Keratinocyte (primary cell): ENCODE measurements at regions not wholly inside any gene's neighbourhood (a gene's known extent, or its start where the extent isn't known, plus 50 kb on each side); places are given as distances from the start of the nearest gene placed in this dataset.

Experiments
- DNase-seq: peaks from one replicate; pipeline ENCODE4 v3.0.0-alpha.2; 2011; ENCODE audit warnings: low read depth, missing footprints, low spot score
- FAIRE-seq: peaks from 2 replicates; lab custom pipeline; 2011; peaks lifted over from hg19 to GRCh38; lab: Jason Lieb, UNC
- H2AFZ ChIP-seq: 2 replicates; pipeline ENCODE4 v1.6.0; 2012; ENCODE audit warnings: low read length, control low read depth, inconsistent platforms; ENCODE audit not compliant: control insufficient read depth
- H3K27ac ChIP-seq: 2 replicates; pipeline ENCODE4 v1.5.1; 2011; ENCODE audit warnings: low read length; ENCODE audit not compliant: control insufficient read depth, insufficient read depth
- H3K27me3 ChIP-seq: 3 replicates; pipeline ENCODE4 v1.6.0; 2011; ENCODE audit warnings: low read length; ENCODE audit not compliant: control insufficient read depth, insufficient read depth; ENCODE audit errors: extremely low read depth
- H3K36me3 ChIP-seq, 2 experiments: 2 replicates in 1 of 2; 3 replicates in 1 of 2; pipeline ENCODE4 v1.5.1; 2011; ENCODE audit warnings: low read length in 2 of 2, mild to moderate bottlenecking in 1 of 2; ENCODE audit not compliant: control insufficient read depth in 2 of 2, insufficient read depth in 2 of 2; ENCODE audit errors: extremely low read depth in 1 of 2
- H3K4me1 ChIP-seq: 3 replicates; pipeline ENCODE4 v1.5.1; 2011; ENCODE audit warnings: low read length; ENCODE audit not compliant: control insufficient read depth, insufficient read depth; ENCODE audit errors: extremely low read depth
- H3K4me2 ChIP-seq: 3 replicates; pipeline ENCODE4 v1.6.0; 2011; ENCODE audit warnings: low read depth, low read length; ENCODE audit not compliant: control insufficient read depth, insufficient read depth; ENCODE audit errors: extremely low read depth
- H3K4me3 ChIP-seq, 3 experiments: fragments of 200-600 bp in 1 of 3; sonication (generic) in 1 of 3; 2 replicates in 2 of 3; 3 replicates in 1 of 3; pipeline ENCODE4 v1.5.1; 2011 to 2016; ENCODE audit warnings: low read length in 3 of 3, mild to moderate bottlenecking in 3 of 3, control low read depth in 2 of 3, inconsistent platforms in 1 of 3, low read depth in 1 of 3, mixed read lengths in 1 of 3, mixed run types in 1 of 3, moderate library complexity in 1 of 3; ENCODE audit not compliant: control insufficient read depth in 2 of 3, insufficient read depth in 2 of 3; ENCODE audit errors: extremely low read depth in 1 of 3
- H3K79me2 ChIP-seq: 2 replicates; pipeline ENCODE4 v1.6.0; 2012; ENCODE audit warnings: low read length; ENCODE audit not compliant: control insufficient read depth, insufficient read depth
- H3K9ac ChIP-seq: 3 replicates; pipeline ENCODE4 v1.6.0; 2011; ENCODE audit warnings: low read length; ENCODE audit not compliant: control insufficient read depth, insufficient read depth; ENCODE audit errors: extremely low read depth
- H3K9me1 ChIP-seq: 3 replicates; pipeline ENCODE4 v1.6.0; 2011; ENCODE audit warnings: low read length; ENCODE audit not compliant: control insufficient read depth, insufficient read depth; ENCODE audit errors: extremely low read depth
- H3K9me3 ChIP-seq: 2 replicates; pipeline ENCODE4 v1.5.1; 2012; ENCODE audit warnings: low read depth, low read length; ENCODE audit not compliant: control insufficient read depth
- H4K20me1 ChIP-seq: 3 replicates; pipeline ENCODE4 v1.6.0; 2011; ENCODE audit warnings: low read length; ENCODE audit not compliant: control insufficient read depth, insufficient read depth; ENCODE audit errors: extremely low read depth
- CTCF ChIP-seq, 3 experiments: IDR thresholded peaks in 1 of 3; conservative IDR thresholded peaks in 1 of 3; optimal IDR thresholded peaks in 1 of 3; 2 replicates in 2 of 3; 3 replicates in 1 of 3; pipeline versions ENCODE3 to v1.5.1; 2011; ENCODE audit warnings: low read length in 3 of 3, mild to moderate bottlenecking in 3 of 3, moderate library complexity in 2 of 3, control low read depth in 1 of 3, inconsistent platforms in 1 of 3; ENCODE audit not compliant: insufficient read depth in 2 of 3; ENCODE audit errors: extremely low read depth in 1 of 3
- EZH2 ChIP-seq: IDR thresholded peaks from one replicate; pipeline ENCODE4 v1.6.1; 2012; ENCODE audit warnings: inconsistent platforms, mild to moderate bottlenecking, low read length, moderate library complexity
- dilution Hi-C: fragments of 300-500 bp; cut with MboI; formaldehyde crosslinking; loops from one replicate; pipeline ENCODE4 v1.7.0; 2020; ENCODE audit warnings: low sequenced_read_pairs; ENCODE audit not compliant: extremely low pct_ligation_motif_present

GRCh38 chr4:44916411-44916810, 190.1 kb upstream of the GNPDA2 start:
- H3K27ac ChIP-seq: no peak overlapping the region
- DNase-seq (no peak), FAIRE-seq (no peak)
- no peak overlapping the region for H2AFZ ChIP-seq
- H4K20me1 ChIP-seq: no peaks in the 10 kb centered on the region
- H3K27me3 ChIP-seq: no peaks in the 10 kb centered on the region
- dilution Hi-C loops: no loop called here
- TF ChIP-seq EZH2: no peak
- no peak for TF ChIP-seq CTCF (optimal IDR thresholded peaks at IDR 0.05 in 1 of 3, IDR thresholded peaks at IDR 0.05 in 1 of 3, conservative IDR thresholded peaks at IDR 0.05 in 1 of 3; ENCODE audit: extremely low read depth in 1 of 3, insufficient read depth in 2 of 3, low read length in 3 of 3)
- H3K9me1 ChIP-seq: no peaks in the 10 kb centered on the region
- H3K9me3 ChIP-seq: no peaks in the 10 kb centered on the region
- H3K79me2 ChIP-seq: no peaks in the 10 kb centered on the region
- no peaks in the 10 kb centered on the region for H3K4me1 ChIP-seq
- H3K36me3 ChIP-seq: no peaks in the 10 kb centered on the region
- H3K4me3 ChIP-seq: no peak overlapping the region
- no peak overlapping the region for H3K9ac ChIP-seq
- H3K4me2 ChIP-seq: no peak overlapping the region

GRCh38 chr4:44914748-44915147, 188.4 kb upstream of the GNPDA2 start:
- no peaks in the 10 kb centered on the region for H4K20me1 ChIP-seq
- H3K9ac ChIP-seq: no peak overlapping the region
- no peaks in the 10 kb centered on the region for H3K79me2 ChIP-seq
- H3K27ac ChIP-seq: no peak overlapping the region
- no peaks in the 10 kb centered on the region for H3K9me3 ChIP-seq
- no peaks in the 10 kb centered on the region for H3K4me1 ChIP-seq
- no peaks in the 10 kb centered on the region for H3K36me3 ChIP-seq
- no peak overlapping the region for H2AFZ ChIP-seq
- dilution Hi-C loops: no loop called here
- no peak overlapping the region for H3K4me2 ChIP-seq
- no peaks in the 10 kb centered on the region for H3K27me3 ChIP-seq
- no peaks in the 10 kb centered on the region for H3K9me1 ChIP-seq
- FAIRE-seq (no peak), DNase-seq (no peak)
- H3K4me3 ChIP-seq: no peak overlapping the region
- no peak for TF ChIP-seq CTCF (optimal IDR thresholded peaks at IDR 0.05 in 1 of 3, IDR thresholded peaks at IDR 0.05 in 1 of 3, conservative IDR thresholded peaks at IDR 0.05 in 1 of 3; ENCODE audit: extremely low read depth in 1 of 3, insufficient read depth in 2 of 3, low read length in 3 of 3)
- no peak for TF ChIP-seq EZH2
